ENCODE measurements at regions not wholly inside any gene's neighbourhood (a gene's known extent, or its start where the extent isn't known, plus 50 kb on each side); places are given as distances from the start of the nearest gene placed in this dataset.

DNA sequence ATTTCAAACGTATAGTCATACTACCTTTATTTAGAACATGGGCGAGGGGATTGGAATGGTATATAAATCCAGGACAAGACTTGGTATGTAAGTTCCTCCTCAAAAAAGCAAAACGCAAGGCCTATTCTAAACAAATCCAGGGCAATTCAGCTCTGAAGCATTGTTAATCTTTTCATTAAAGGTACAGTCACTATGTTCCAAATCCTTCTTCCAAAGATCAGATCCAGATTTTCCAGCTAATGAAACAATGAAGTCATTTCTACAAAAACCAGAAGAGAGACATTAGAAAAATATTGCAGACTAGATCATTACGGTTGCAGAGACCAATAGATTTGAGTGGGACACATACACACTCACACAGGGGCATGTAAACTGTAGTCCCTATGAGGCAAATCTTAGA is 116.1 kb upstream of the BNC2 start:
- H2BK120ac ChIP-seq (ENCODE audit: low read depth, low read length, poor library complexity, severe bottlenecking), result no peak overlapping the region
- H3K4me2 ChIP-seq (ENCODE audit: insufficient read depth, insufficient read length, low read length), result no peak overlapping the region
- no peaks in the 10 kb centered on the region for H3K23me2 ChIP-seq (ENCODE audit: insufficient read length, low read depth, low read length, poor library complexity, severe bottlenecking)
- no peak overlapping the region for H4K5ac ChIP-seq (ENCODE audit: insufficient read length, low read depth, low read length)
- peaks cover 28 to 31% of the 10 kb centered on the region in 2 experiments for H3K4me1 Mint-ChIP-seq
- no peaks in the 10 kb centered on the region for H3K79me1 ChIP-seq (ENCODE audit: insufficient read depth, low read depth, low read length, poor library complexity, severe bottlenecking)
- no peaks in the 10 kb centered on the region for H3K9me3 Mint-ChIP-seq
- no peak overlapping the region for H3K9ac ChIP-seq (ENCODE audit: extremely low read depth, insufficient read length, low read length)
- no peaks in the 10 kb centered on the region for H3K36me3 Mint-ChIP-seq (ENCODE audit: insufficient read depth in 1 of 3, low read depth in 3 of 3)
- DNase-seq, result no peak
- H3K27me3 ChIP-seq (ENCODE audit: insufficient read depth, low read length), result no peaks in the 10 kb centered on the region
- no peak overlapping the region for H3K56ac ChIP-seq (ENCODE audit: insufficient read length, low read depth, low read length)
- no peak overlapping the region for H4K8ac ChIP-seq (replicated peaks; ENCODE audit: insufficient read length, low read depth, low read length)
- no peak overlapping the region for H2BK12ac ChIP-seq (ENCODE audit: insufficient read length, low read depth, low read length)
- H3K14ac ChIP-seq (ENCODE audit: insufficient read depth, low read length), result no peak overlapping the region
- no peak overlapping the region for H2BK5ac ChIP-seq (ENCODE audit: insufficient read length, low read length)
- H3K18ac ChIP-seq (ENCODE audit: insufficient read length, low read depth, low read length), result no peak overlapping the region
- H3K27ac ChIP-seq (ENCODE audit: insufficient read length, low read depth, low read length), result no peak overlapping the region
- TF ChIP-seq, protein P1, sequence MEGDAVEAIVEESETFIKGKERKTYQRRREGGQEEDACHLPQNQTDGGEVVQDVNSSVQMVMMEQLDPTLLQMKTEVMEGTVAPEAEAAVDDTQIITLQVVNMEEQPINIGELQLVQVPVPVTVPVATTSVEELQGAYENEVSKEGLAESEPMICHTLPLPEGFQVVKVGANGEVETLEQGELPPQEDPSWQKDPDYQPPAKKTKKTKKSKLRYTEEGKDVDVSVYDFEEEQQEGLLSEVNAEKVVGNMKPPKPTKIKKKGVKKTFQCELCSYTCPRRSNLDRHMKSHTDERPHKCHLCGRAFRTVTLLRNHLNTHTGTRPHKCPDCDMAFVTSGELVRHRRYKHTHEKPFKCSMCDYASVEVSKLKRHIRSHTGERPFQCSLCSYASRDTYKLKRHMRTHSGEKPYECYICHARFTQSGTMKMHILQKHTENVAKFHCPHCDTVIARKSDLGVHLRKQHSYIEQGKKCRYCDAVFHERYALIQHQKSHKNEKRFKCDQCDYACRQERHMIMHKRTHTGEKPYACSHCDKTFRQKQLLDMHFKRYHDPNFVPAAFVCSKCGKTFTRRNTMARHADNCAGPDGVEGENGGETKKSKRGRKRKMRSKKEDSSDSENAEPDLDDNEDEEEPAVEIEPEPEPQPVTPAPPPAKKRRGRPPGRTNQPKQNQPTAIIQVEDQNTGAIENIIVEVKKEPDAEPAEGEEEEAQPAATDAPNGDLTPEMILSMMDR (conservative IDR thresholded peaks at IDR 0.05), result no peak
- H3K27ac Mint-ChIP-seq, result no peak overlapping the region
- no peak overlapping the region for H3K23ac ChIP-seq (ENCODE audit: insufficient read length, low read depth, low read length)
- H2BK20ac ChIP-seq (ENCODE audit: low read depth, low read length, poor library complexity, severe bottlenecking), result no peak overlapping the region
- no peaks in the 10 kb centered on the region for H3K9me3 ChIP-seq (ENCODE audit: control insufficient read depth, low read depth, low read length)
- H3K79me2 ChIP-seq (ENCODE audit: insufficient read depth, low read length), result no peaks in the 10 kb centered on the region
- no peak overlapping the region for H3T11ph ChIP-seq (ENCODE audit: low read length)
- H3K4me3 Mint-ChIP-seq, result no peak overlapping the region
- H3K4ac ChIP-seq (ENCODE audit: low read depth, low read length), result no peak overlapping the region
- H3K27me3 Mint-ChIP-seq (ENCODE audit: low read depth), result no peaks in the 10 kb centered on the region; the same call in 1 of the 2 replicates
- no peak overlapping the region for H2AK5ac ChIP-seq (ENCODE audit: insufficient read length, low read length)
- H3K4me1 ChIP-seq (ENCODE audit: insufficient read depth, low read length), result no peaks in the 10 kb centered on the region
- no peak overlapping the region for H2AFZ ChIP-seq (ENCODE audit: low read length)
- no CpG with 5 or more reads among the region's 4 CpGs for WGBS (ENCODE audit: extremely low coverage, insufficient read length, low lambda C conversion rate)
- no peaks in the 10 kb centered on the region for H4K20me1 ChIP-seq (ENCODE audit: control insufficient read depth, insufficient read depth, insufficient read length)
- H2BK15ac ChIP-seq (ENCODE audit: low read depth, low read length), result no peak overlapping the region
- no peak overlapping the region for H4K91ac ChIP-seq (ENCODE audit: insufficient read length, low read depth, low read length)
